CD14-positive monocyte (primary cell): ENCODE measurements at regions not wholly inside any gene's neighbourhood (a gene's known extent, or its start where the extent isn't known, plus 50 kb on each side); places are given as distances from the start of the nearest gene placed in this dataset.
"Not testable (repeated sequence)": the region's sequence is repeated elsewhere in the genome, so short reads cannot be mapped to it uniquely, and the experiment has no call there.

Experiments
- DNase-seq, 3 donors: peaks; one replicate each; pipeline ENCODE4 v3.0.0-alpha.2; 2011 to 2022
- H2AFZ ChIP-seq: 2 replicates; pipeline ENCODE4 v1.6.0; 2012; ENCODE audit warnings: mild to moderate bottlenecking, low read depth, low read length, inconsistent platforms; ENCODE audit not compliant: insufficient read depth, poor library complexity, severe bottlenecking
- H3K27ac ChIP-seq, 2 donors: 1 replicate in 1 of 2; 2 replicates in 1 of 2; pipeline ENCODE4 v1.5.1; 2012 to 2013; ENCODE audit warnings: low read length in 2 of 2, control low read depth in 1 of 2, inconsistent platforms in 1 of 2, low read depth in 1 of 2, mild to moderate bottlenecking in 1 of 2
- H3K27me3 ChIP-seq, 2 donors: one replicate each; pipeline versions ENCODE4 v1.6.0 to v1.6.1; 2011 to 2013; ENCODE audit warnings: low read length in 2 of 2; ENCODE audit not compliant: control insufficient read depth in 2 of 2, insufficient read depth in 2 of 2
- H3K36me3 ChIP-seq, 2 donors: replicated peaks in 1 of 2; 1 replicate in 1 of 2; 2 replicates in 1 of 2; pipeline versions ENCODE4 v1.5.1 to v1.6.1; 2012 to 2013; ENCODE audit warnings: low read length in 2 of 2, control low read depth in 1 of 2, inconsistent platforms in 1 of 2, mild to moderate bottlenecking in 1 of 2; ENCODE audit not compliant: insufficient read depth in 2 of 2, control insufficient read depth in 1 of 2
- H3K4me1 ChIP-seq, 2 donors: 1 replicate in 1 of 2; 2 replicates in 1 of 2; pipeline versions ENCODE4 v1.5.1 to v1.6.1; 2012 to 2013; ENCODE audit warnings: low read length in 2 of 2, control low read depth in 1 of 2, inconsistent platforms in 1 of 2, mild to moderate bottlenecking in 1 of 2, moderate library complexity in 1 of 2; ENCODE audit not compliant: insufficient read depth in 2 of 2, control insufficient read depth in 1 of 2
- H3K4me2 ChIP-seq: replicated peaks from 2 replicates; pipeline ENCODE3; 2012; ENCODE audit warnings: low read length, moderate library complexity, mild to moderate bottlenecking; ENCODE audit not compliant: poor library complexity, severe bottlenecking; ENCODE audit errors: extremely low read depth
- H3K4me3 ChIP-seq, 3 experiments: fragments of 200-600 bp in 1 of 3; sonication (generic) in 1 of 3; replicated peaks in 1 of 3; 1 replicate in 2 of 3; 2 replicates in 1 of 3; pipeline ENCODE4 v1.5.1; 2011 to 2013; ENCODE audit warnings: low read length in 3 of 3, mild to moderate bottlenecking in 3 of 3, control low read depth in 2 of 3, low read depth in 2 of 3, inconsistent platforms in 1 of 3, moderate library complexity in 1 of 3
- H3K79me2 ChIP-seq: 2 replicates; pipeline ENCODE4 v1.6.0; 2012; ENCODE audit warnings: mild to moderate bottlenecking, control low read depth, inconsistent platforms, low read length, moderate library complexity; ENCODE audit not compliant: insufficient read depth
- H3K9ac ChIP-seq: 2 replicates; pipeline ENCODE4 v1.6.0; 2017; ENCODE audit warnings: low read length, mild to moderate bottlenecking; ENCODE audit not compliant: insufficient read depth, poor library complexity, severe bottlenecking
- H3K9me3 ChIP-seq, 2 donors: replicated peaks in 1 of 2; 1 replicate in 1 of 2; 2 replicates in 1 of 2; pipeline versions ENCODE4 v1.5.1 to v1.6.1; 2012 to 2013; ENCODE audit warnings: low read length in 2 of 2, control low read depth in 1 of 2; ENCODE audit not compliant: control insufficient read depth in 1 of 2, insufficient read depth in 1 of 2
- H4K20me1 ChIP-seq: 2 replicates; pipeline ENCODE4 v1.6.0; 2012; ENCODE audit warnings: mild to moderate bottlenecking, low read length, control low read depth, moderate library complexity; ENCODE audit not compliant: insufficient read depth
- H3K27ac Mint-ChIP-seq, 7 donors: one replicate each; pipeline ENCODE4 v1.8.0; 2020; ENCODE audit warnings: mild to moderate bottlenecking in 7 of 7, mixed read lengths in 7 of 7, moderate library complexity in 6 of 7, inconsistent platforms in 2 of 7
- H3K27me3 Mint-ChIP-seq, 3 donors: one replicate each; pipeline ENCODE4 v1.8.0; 2021 to 2022; ENCODE audit warnings: low read depth in 3 of 3, mild to moderate bottlenecking in 3 of 3, mixed read lengths in 3 of 3, moderate library complexity in 3 of 3, inconsistent platforms in 1 of 3
- H3K36me3 Mint-ChIP-seq, 2 donors: one replicate each; pipeline ENCODE4 v1.8.0; 2020; ENCODE audit warnings: mixed read lengths in 2 of 2, inconsistent platforms in 1 of 2, mild to moderate bottlenecking in 1 of 2
- H3K4me1 Mint-ChIP-seq: one replicate; pipeline ENCODE4 v1.8.0; 2020; ENCODE audit warnings: mild to moderate bottlenecking, mixed read lengths
- H3K4me3 Mint-ChIP-seq, 2 donors: one replicate each; pipeline ENCODE4 v1.8.0; 2020; ENCODE audit warnings: mild to moderate bottlenecking in 2 of 2, mixed read lengths in 2 of 2, moderate library complexity in 1 of 2
- H3K9me3 Mint-ChIP-seq, 7 donors: one replicate each; pipeline ENCODE4 v1.8.0; 2020 to 2022; ENCODE audit warnings: mixed read lengths in 7 of 7, mild to moderate bottlenecking in 6 of 7, moderate library complexity in 6 of 7, inconsistent platforms in 2 of 7
- WGBS: methylation state at CpG from one replicate; pipeline ENCODE4 v1.1.5; 2013; ENCODE audit warnings: missing lambda C conversion rate; ENCODE audit not compliant: insufficient coverage; 5-methylcytosine and 5-hydroxymethylcytosine counted together
- intact Hi-C, 2 donors: fragments of 100-400 bp; cut with micrococcal nuclease; formaldehyde crosslinking; loops; one replicate each; pipeline versions ENCODE4 v1.15.0 to v1.15.1; 2023

GRCh38 chr15:84393386-84393936 is 157.9 kb downstream of the GOLGA6L4 start:
- peaks cover 8 to 14% (median 10%) of the 10 kb centered on the region in 3 donors for H3K27me3 Mint-ChIP-seq
- H3K4me2 ChIP-seq, H2AFZ ChIP-seq, H3K4me1 ChIP-seq, H3K27ac ChIP-seq, H3K36me3 Mint-ChIP-seq, DNase-seq, H3K27ac Mint-ChIP-seq, H3K79me2 ChIP-seq, H3K9ac ChIP-seq, H3K4me3 ChIP-seq, H3K9me3 ChIP-seq, intact Hi-C loops, H3K4me1 Mint-ChIP-seq, H4K20me1 ChIP-seq, H3K4me3 Mint-ChIP-seq, H3K36me3 ChIP-seq, H3K27me3 ChIP-seq, H3K9me3 Mint-ChIP-seq: not testable (repeated sequence)
- WGBS, result 88% methylated on average over 5 of the region's 8 CpGs

DNA sequence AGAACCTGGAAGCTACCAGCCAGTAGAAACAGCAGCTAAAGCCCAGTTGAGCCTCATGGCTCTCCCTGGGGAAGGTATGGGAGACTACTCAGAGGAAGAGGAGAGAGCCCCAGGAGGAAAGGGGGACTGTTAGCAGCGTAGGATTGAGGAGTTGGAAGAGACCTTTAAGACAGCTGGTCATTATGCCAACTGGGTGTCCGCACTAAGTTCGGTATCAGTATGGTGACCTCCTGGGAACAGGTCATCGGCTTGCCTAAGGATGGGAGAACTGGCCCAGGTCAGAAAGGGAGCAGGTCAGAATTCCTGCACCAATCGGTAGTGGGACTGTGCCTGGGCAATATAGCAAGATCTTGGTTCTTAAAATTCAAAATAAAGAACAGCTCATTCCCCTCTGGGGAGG is 158.4 kb downstream of the GOLGA6L4 start:
- H3K27me3 Mint-ChIP-seq, result peaks cover 8 to 14% (median 10%) of the 10 kb centered on the region in 3 donors
- DNase-seq, H3K27me3 ChIP-seq, H3K27ac ChIP-seq, H2AFZ ChIP-seq, intact Hi-C loops, H3K4me1 Mint-ChIP-seq, H3K36me3 Mint-ChIP-seq, H3K79me2 ChIP-seq, H3K4me3 Mint-ChIP-seq, H3K4me3 ChIP-seq, H3K4me1 ChIP-seq, H3K9ac ChIP-seq, H3K4me2 ChIP-seq, H3K9me3 ChIP-seq, H3K36me3 ChIP-seq, H3K27ac Mint-ChIP-seq, H3K9me3 Mint-ChIP-seq, H4K20me1 ChIP-seq: not testable (repeated sequence)
- WGBS, result 80% methylated on average over 2 of the region's 5 CpGs

DNA sequence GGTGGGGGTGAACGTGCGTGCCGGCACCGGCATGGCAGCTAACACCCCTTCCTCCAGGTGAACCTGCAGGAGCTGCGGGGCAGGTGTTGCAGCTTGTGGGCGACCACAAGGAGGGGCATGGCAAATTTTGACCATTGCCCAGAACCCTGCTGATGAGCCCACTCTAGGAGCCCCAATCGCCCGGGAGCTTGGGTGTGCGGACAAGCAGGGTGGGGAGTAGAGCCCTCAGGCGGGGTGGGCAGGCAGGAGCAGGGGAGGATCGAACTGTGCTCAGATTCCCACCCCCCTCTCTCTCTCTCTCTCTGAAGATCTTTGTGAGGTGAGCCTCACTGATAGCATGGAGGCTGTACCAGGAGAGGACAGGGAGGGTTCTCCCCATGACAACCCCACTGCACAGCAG is 159.8 kb downstream of the GOLGA6L4 start:
- H4K20me1 ChIP-seq, H3K27me3 ChIP-seq, H3K79me2 ChIP-seq, H3K9me3 ChIP-seq, DNase-seq, H3K27ac Mint-ChIP-seq, intact Hi-C loops, H3K9me3 Mint-ChIP-seq, H3K4me2 ChIP-seq, H3K36me3 ChIP-seq, H3K4me1 ChIP-seq, H3K4me3 ChIP-seq, H2AFZ ChIP-seq, H3K9ac ChIP-seq, H3K27ac ChIP-seq, H3K27me3 Mint-ChIP-seq, H3K4me1 Mint-ChIP-seq, H3K36me3 Mint-ChIP-seq, H3K4me3 Mint-ChIP-seq: not testable (repeated sequence)
- no CpG with 5 or more reads among the region's 11 CpGs for WGBS

GRCh38 chr15:84395881-84396280 is 160.3 kb downstream of the GOLGA6L4 start:
- H3K4me2 ChIP-seq, H3K9ac ChIP-seq, intact Hi-C loops, H3K4me3 Mint-ChIP-seq, H3K27me3 ChIP-seq, H3K4me1 Mint-ChIP-seq, H2AFZ ChIP-seq, H3K36me3 ChIP-seq, H3K27ac Mint-ChIP-seq, H3K9me3 ChIP-seq, H3K27ac ChIP-seq, H3K4me1 ChIP-seq, H3K9me3 Mint-ChIP-seq, H3K27me3 Mint-ChIP-seq, H3K4me3 ChIP-seq, DNase-seq, H4K20me1 ChIP-seq, H3K79me2 ChIP-seq, H3K36me3 Mint-ChIP-seq: not testable (repeated sequence)
- no CpG with 5 or more reads among the region's 6 CpGs for WGBS
